ENCODE measurements at regions not wholly inside any gene's neighbourhood (a gene's known extent, or its start where the extent isn't known, plus 50 kb on each side); places are given as distances from the start of the nearest gene placed in this dataset.

DNA sequence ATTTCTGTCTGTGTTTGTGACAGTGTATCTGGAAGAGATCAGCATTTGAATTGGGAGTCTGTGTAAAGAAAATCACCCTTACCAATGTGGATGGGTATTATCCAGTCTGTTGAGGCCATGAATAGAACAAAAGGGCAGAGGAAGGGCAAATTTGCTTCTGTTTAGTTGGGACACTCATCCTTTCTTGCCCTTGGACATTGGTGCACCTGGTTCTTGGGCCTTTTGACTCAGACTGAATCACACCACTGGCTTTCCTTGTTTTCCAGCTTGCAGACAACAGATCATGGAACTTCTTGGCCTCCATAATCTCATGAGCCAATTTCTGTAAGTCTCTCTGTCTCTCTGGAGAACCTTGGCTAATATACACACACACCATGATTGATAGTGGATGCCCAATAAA is 164.4 kb upstream of the SGO1 start:
- peaks cover 6% of the 10 kb centered on the region for H3K9me3 Mint-ChIP-seq
- Histone ChIP-seq H3K27ac (ENCODE audit: low read depth, low read length) (no peak overlapping the region), H3K9ac (ENCODE audit: extremely low read depth, low read length, poor library complexity, severe bottlenecking) (no peak overlapping the region), H3K36me3 (ENCODE audit: control insufficient read depth, insufficient read depth, low read length) (no peaks in the 10 kb centered on the region), H3K9me3 (ENCODE audit: control insufficient read depth, low read length) (no peaks in the 10 kb centered on the region), H3K4me1 (ENCODE audit: control insufficient read depth, insufficient read depth, low read length) (no peaks in the 10 kb centered on the region), H3K27me3 (ENCODE audit: control insufficient read depth, insufficient read depth, low read length, poor library complexity, severe bottlenecking) (no peaks in the 10 kb centered on the region), H3K4me3 (ENCODE audit: low read length) (no peak overlapping the region)
- H3K27ac Mint-ChIP-seq = no peak overlapping the region
- TF ChIP-seq, protein P1, sequence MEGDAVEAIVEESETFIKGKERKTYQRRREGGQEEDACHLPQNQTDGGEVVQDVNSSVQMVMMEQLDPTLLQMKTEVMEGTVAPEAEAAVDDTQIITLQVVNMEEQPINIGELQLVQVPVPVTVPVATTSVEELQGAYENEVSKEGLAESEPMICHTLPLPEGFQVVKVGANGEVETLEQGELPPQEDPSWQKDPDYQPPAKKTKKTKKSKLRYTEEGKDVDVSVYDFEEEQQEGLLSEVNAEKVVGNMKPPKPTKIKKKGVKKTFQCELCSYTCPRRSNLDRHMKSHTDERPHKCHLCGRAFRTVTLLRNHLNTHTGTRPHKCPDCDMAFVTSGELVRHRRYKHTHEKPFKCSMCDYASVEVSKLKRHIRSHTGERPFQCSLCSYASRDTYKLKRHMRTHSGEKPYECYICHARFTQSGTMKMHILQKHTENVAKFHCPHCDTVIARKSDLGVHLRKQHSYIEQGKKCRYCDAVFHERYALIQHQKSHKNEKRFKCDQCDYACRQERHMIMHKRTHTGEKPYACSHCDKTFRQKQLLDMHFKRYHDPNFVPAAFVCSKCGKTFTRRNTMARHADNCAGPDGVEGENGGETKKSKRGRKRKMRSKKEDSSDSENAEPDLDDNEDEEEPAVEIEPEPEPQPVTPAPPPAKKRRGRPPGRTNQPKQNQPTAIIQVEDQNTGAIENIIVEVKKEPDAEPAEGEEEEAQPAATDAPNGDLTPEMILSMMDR (conservative IDR thresholded peaks at IDR 0.05) = no peak
- H3K4me3 Mint-ChIP-seq = no peak overlapping the region
- peaks cover 9% of the 10 kb centered on the region for H3K4me1 Mint-ChIP-seq
- H3K27me3 Mint-ChIP-seq (ENCODE audit: insufficient read depth) = no peaks in the 10 kb centered on the region
- no peak for DNase-seq
- no peaks in the 10 kb centered on the region for H3K36me3 Mint-ChIP-seq (ENCODE audit: low read depth)

DNA sequence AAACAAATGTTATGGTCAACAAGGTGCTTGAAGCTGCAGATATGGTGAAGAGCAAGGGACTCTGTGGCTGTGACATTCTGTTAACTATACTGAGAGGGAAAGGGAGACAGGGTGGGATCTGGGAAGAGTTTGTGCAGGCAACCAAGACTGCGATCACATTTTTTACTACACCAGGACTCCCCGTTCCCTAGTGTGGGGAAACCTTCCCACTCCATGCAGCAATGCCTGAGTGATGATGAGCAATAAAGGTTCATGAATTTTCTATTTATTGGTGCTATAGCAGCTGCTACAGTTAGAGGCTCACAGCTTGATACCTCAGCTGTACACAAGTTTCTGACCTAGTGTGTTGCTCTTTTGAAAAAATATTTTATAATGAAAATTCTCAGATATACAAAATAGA is 160.9 kb upstream of the SGO1 start:
- Mint-ChIP-seq H3K9me3 (peaks cover 16% of the 10 kb centered on the region), H3K27me3 (ENCODE audit: insufficient read depth) (no peaks in the 10 kb centered on the region), H3K27ac (no peak overlapping the region), H3K4me3 (no peak overlapping the region), H3K4me1 (peaks cover 16% of the 10 kb centered on the region), H3K36me3 (ENCODE audit: low read depth) (peaks cover 13% of the 10 kb centered on the region)
- H3K4me3 ChIP-seq (ENCODE audit: low read length) = no peak overlapping the region
- no peaks in the 10 kb centered on the region for H3K27me3 ChIP-seq (ENCODE audit: control insufficient read depth, insufficient read depth, low read length, poor library complexity, severe bottlenecking)
- peaks cover 7% of the 10 kb centered on the region for H3K4me1 ChIP-seq (ENCODE audit: control insufficient read depth, insufficient read depth, low read length)
- no peaks in the 10 kb centered on the region for H3K9me3 ChIP-seq (ENCODE audit: control insufficient read depth, low read length)
- no peak overlapping the region for H3K27ac ChIP-seq (ENCODE audit: low read depth, low read length)
- DNase-seq = no peak
- H3K9ac ChIP-seq (ENCODE audit: extremely low read depth, low read length, poor library complexity, severe bottlenecking) = no peak overlapping the region
- TF ChIP-seq, protein P1 (conservative IDR thresholded peaks at IDR 0.05) = no peak
- no peaks in the 10 kb centered on the region for H3K36me3 ChIP-seq (ENCODE audit: control insufficient read depth, insufficient read depth, low read length)
- 96% methylated on average over 2 of the region's 2 CpGs; no CpG with 5 or more reads in 1 of the 2 experiments for WGBS, 2 experiments (ENCODE audit: insufficient coverage in 1 of 2, insufficient read length in 1 of 2)

DNA sequence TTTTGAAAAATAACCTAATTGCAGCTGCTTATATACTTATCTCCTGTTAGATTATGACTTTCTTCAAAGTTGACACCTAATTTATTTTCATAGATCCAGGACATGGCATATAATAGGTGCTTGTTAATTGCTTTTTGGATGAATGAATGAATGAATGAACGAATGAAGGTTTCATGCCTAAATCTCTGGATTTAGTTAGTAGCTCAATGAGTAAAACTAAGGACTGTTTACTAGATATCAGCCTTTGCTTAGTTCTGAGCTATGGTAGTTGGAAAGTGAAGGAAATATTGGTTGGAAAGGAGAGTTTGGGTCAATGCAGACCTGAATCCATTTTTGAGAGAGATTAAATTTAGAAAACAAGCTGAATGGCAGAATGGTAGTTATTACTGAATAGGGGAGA is 160.4 kb upstream of the SGO1 start:
- H3K4me1 Mint-ChIP-seq = peaks cover 18% of the 10 kb centered on the region
- no peak overlapping the region for H3K9ac ChIP-seq (ENCODE audit: extremely low read depth, low read length, poor library complexity, severe bottlenecking)
- H3K27ac Mint-ChIP-seq = no peak overlapping the region
- H3K9me3 ChIP-seq (ENCODE audit: control insufficient read depth, low read length) = no peaks in the 10 kb centered on the region
- no peak overlapping the region for H3K27ac ChIP-seq (ENCODE audit: low read depth, low read length)
- H3K36me3 ChIP-seq (ENCODE audit: control insufficient read depth, insufficient read depth, low read length) = no peaks in the 10 kb centered on the region
- H3K9me3 Mint-ChIP-seq = peaks cover 16% of the 10 kb centered on the region
- H3K36me3 Mint-ChIP-seq (ENCODE audit: low read depth) = peaks cover 14% of the 10 kb centered on the region
- peaks cover 7% of the 10 kb centered on the region for H3K4me1 ChIP-seq (ENCODE audit: control insufficient read depth, insufficient read depth, low read length)
- 74 to 100% methylated on average over 1 of the region's 1 CpG for WGBS, 2 experiments (ENCODE audit: insufficient coverage in 1 of 2, insufficient read length in 1 of 2)
- DNase-seq = no peak
- no peak overlapping the region for H3K4me3 Mint-ChIP-seq
- no peaks in the 10 kb centered on the region for H3K27me3 Mint-ChIP-seq (ENCODE audit: insufficient read depth)
- TF ChIP-seq, protein P1 (conservative IDR thresholded peaks at IDR 0.05) = no peak
- no peak overlapping the region for H3K4me3 ChIP-seq (ENCODE audit: low read length)
- H3K27me3 ChIP-seq (ENCODE audit: control insufficient read depth, insufficient read depth, low read length, poor library complexity, severe bottlenecking) = no peaks in the 10 kb centered on the region

Measured in endodermal cell (in vitro differentiated cells).